ENCODE measurements at regions not wholly inside any gene's neighbourhood (a gene's known extent, or its start where the extent isn't known, plus 50 kb on each side); places are given as distances from the start of the nearest gene placed in this dataset.

- no peaks in the 10 kb centered on the region for H3K4me1 ChIP-seq (ENCODE audit: control insufficient read depth, insufficient read depth, low read length)
- no peak overlapping the region for H3K4me3 ChIP-seq (ENCODE audit: low read length)
- peaks cover 3% of the 10 kb centered on the region for H3K9me3 ChIP-seq (replicated peaks; ENCODE audit: low read length)
- H3K4me2 ChIP-seq (ENCODE audit: low read length) = no peak overlapping the region
- H3K9ac ChIP-seq (ENCODE audit: low read depth, low read length) = no peak overlapping the region
- no peaks in the 10 kb centered on the region for H3K36me3 ChIP-seq (ENCODE audit: insufficient read depth, low read length)
- no peaks in the 10 kb centered on the region for H3K27me3 ChIP-seq (ENCODE audit: control insufficient read depth, insufficient read depth, low read length)
Observed at GRCh38 chr3:76011121-76011520, 225.8 kb upstream of the ZNF717 start.

GRCh38 chr3:76015496-76015895 is 230.1 kb upstream of the ZNF717 start:
- H3K9me3 ChIP-seq (replicated peaks; ENCODE audit: low read length) = peaks cover 9% of the 10 kb centered on the region
- no peaks in the 10 kb centered on the region for H3K36me3 ChIP-seq (ENCODE audit: insufficient read depth, low read length)
- H3K4me3 ChIP-seq (ENCODE audit: low read length) = no peak overlapping the region

GRCh38 chr3:76016111-76016510 is 230.8 kb upstream of the ZNF717 start:
- Histone ChIP-seq H3K9ac (ENCODE audit: low read depth, low read length) (no peak overlapping the region), H3K4me3 (ENCODE audit: low read length) (no peak overlapping the region), H3K4me2 (ENCODE audit: low read length) (no peak overlapping the region), H3K36me3 (ENCODE audit: insufficient read depth, low read length) (no peaks in the 10 kb centered on the region), H3K9me3 (replicated peaks; ENCODE audit: low read length) (peaks cover 9% of the 10 kb centered on the region), H3K4me1 (ENCODE audit: control insufficient read depth, insufficient read depth, low read length) (no peaks in the 10 kb centered on the region), H3K27me3 (ENCODE audit: control insufficient read depth, insufficient read depth, low read length) (no peaks in the 10 kb centered on the region)

More at GRCh38 chr3:76015496-76015895, 230.1 kb upstream of the ZNF717 start:
- Histone ChIP-seq H3K4me1 (ENCODE audit: control insufficient read depth, insufficient read depth, low read length) (no peaks in the 10 kb centered on the region), H3K4me2 (ENCODE audit: low read length) (no peak overlapping the region), H3K27me3 (ENCODE audit: control insufficient read depth, insufficient read depth, low read length) (no peaks in the 10 kb centered on the region), H3K9ac (ENCODE audit: low read depth, low read length) (no peak overlapping the region)

- H3K9ac ChIP-seq (ENCODE audit: low read depth, low read length) = no peak overlapping the region
- H3K9me3 ChIP-seq (replicated peaks; ENCODE audit: low read length) = peaks cover 9% of the 10 kb centered on the region
- H3K4me2 ChIP-seq (ENCODE audit: low read length) = no peak overlapping the region
- H3K27me3 ChIP-seq (ENCODE audit: control insufficient read depth, insufficient read depth, low read length) = no peaks in the 10 kb centered on the region
- H3K4me1 ChIP-seq (ENCODE audit: control insufficient read depth, insufficient read depth, low read length) = peaks cover 3% of the 10 kb centered on the region
- no peak overlapping the region for H3K4me3 ChIP-seq (ENCODE audit: low read length)
- no peaks in the 10 kb centered on the region for H3K36me3 ChIP-seq (ENCODE audit: insufficient read depth, low read length)
Observed at GRCh38 chr3:76016769-76017439, 231.6 kb upstream of the ZNF717 start.

- Histone ChIP-seq H3K9ac (ENCODE audit: low read depth, low read length) (no peak overlapping the region), H3K4me2 (ENCODE audit: low read length) (no peak overlapping the region), H3K36me3 (ENCODE audit: insufficient read depth, low read length) (no peaks in the 10 kb centered on the region), H3K4me1 (ENCODE audit: control insufficient read depth, insufficient read depth, low read length) (peaks cover 13% of the 10 kb centered on the region), H3K27me3 (ENCODE audit: control insufficient read depth, insufficient read depth, low read length) (no peaks in the 10 kb centered on the region), H3K4me3 (ENCODE audit: low read length) (no peak overlapping the region), H3K9me3 (replicated peaks; ENCODE audit: low read length) (peaks cover 5% of the 10 kb centered on the region)
Observed at GRCh38 chr3:76021376-76021775, 236.0 kb upstream of the ZNF717 start.

GRCh38 chr3:76024640-76025039 is 239.3 kb upstream of the ZNF717 start:
- Histone ChIP-seq H3K27me3 (ENCODE audit: control insufficient read depth, insufficient read depth, low read length) (no peaks in the 10 kb centered on the region), H3K9ac (ENCODE audit: low read depth, low read length) (no peak overlapping the region), H3K9me3 (replicated peaks; ENCODE audit: low read length) (no peaks in the 10 kb centered on the region), H3K36me3 (ENCODE audit: insufficient read depth, low read length) (no peaks in the 10 kb centered on the region), H3K4me3 (ENCODE audit: low read length) (no peak overlapping the region), H3K4me1 (ENCODE audit: control insufficient read depth, insufficient read depth, low read length) (peaks cover 21% of the 10 kb centered on the region), H3K4me2 (ENCODE audit: low read length) (no peak overlapping the region)

- no peak overlapping the region for H3K4me3 ChIP-seq (ENCODE audit: low read length)
- no peak overlapping the region for H3K9ac ChIP-seq (ENCODE audit: low read depth, low read length)
- peaks cover 21% of the 10 kb centered on the region for H3K4me1 ChIP-seq (ENCODE audit: control insufficient read depth, insufficient read depth, low read length)
- H3K27me3 ChIP-seq (ENCODE audit: control insufficient read depth, insufficient read depth, low read length) = no peaks in the 10 kb centered on the region
- H3K36me3 ChIP-seq (ENCODE audit: insufficient read depth, low read length) = no peaks in the 10 kb centered on the region
- no peak overlapping the region for H3K4me2 ChIP-seq (ENCODE audit: low read length)
- no peaks in the 10 kb centered on the region for H3K9me3 ChIP-seq (replicated peaks; ENCODE audit: low read length)
Observed at GRCh38 chr3:76025561-76025960, 240.2 kb upstream of the ZNF717 start.

GRCh38 chr3:76026379-76026778 is 241.0 kb upstream of the ZNF717 start:
- H3K4me2 ChIP-seq (ENCODE audit: low read length) = no peak overlapping the region
- H3K9ac ChIP-seq (ENCODE audit: low read depth, low read length) = no peak overlapping the region
- H3K36me3 ChIP-seq (ENCODE audit: insufficient read depth, low read length) = no peaks in the 10 kb centered on the region
- H3K4me3 ChIP-seq (ENCODE audit: low read length) = no peak overlapping the region
- H3K27me3 ChIP-seq (ENCODE audit: control insufficient read depth, insufficient read depth, low read length) = no peaks in the 10 kb centered on the region
- H3K9me3 ChIP-seq (replicated peaks; ENCODE audit: low read length) = no peaks in the 10 kb centered on the region
- peaks cover 21% of the 10 kb centered on the region for H3K4me1 ChIP-seq (ENCODE audit: control insufficient read depth, insufficient read depth, low read length)

- Histone ChIP-seq H3K27me3 (ENCODE audit: control insufficient read depth, insufficient read depth, low read length) (no peaks in the 10 kb centered on the region), H3K9ac (ENCODE audit: low read depth, low read length) (no peak overlapping the region), H3K4me2 (ENCODE audit: low read length) (no peak overlapping the region), H3K9me3 (replicated peaks; ENCODE audit: low read length) (no peaks in the 10 kb centered on the region), H3K4me3 (ENCODE audit: low read length) (no peak overlapping the region), H3K4me1 (ENCODE audit: control insufficient read depth, insufficient read depth, low read length) (peaks cover 18% of the 10 kb centered on the region), H3K36me3 (ENCODE audit: insufficient read depth, low read length) (no peaks in the 10 kb centered on the region)
Observed at GRCh38 chr3:76028774-76029173, 243.4 kb upstream of the ZNF717 start.

GRCh38 chr3:76034649-76035048 is 249.3 kb upstream of the ZNF717 start:
- Histone ChIP-seq H3K4me2 (ENCODE audit: low read length) (no peak overlapping the region), H3K9me3 (replicated peaks; ENCODE audit: low read length) (no peaks in the 10 kb centered on the region), H3K4me1 (ENCODE audit: control insufficient read depth, insufficient read depth, low read length) (peaks cover 13% of the 10 kb centered on the region), H3K4me3 (ENCODE audit: low read length) (no peak overlapping the region), H3K36me3 (ENCODE audit: insufficient read depth, low read length) (no peaks in the 10 kb centered on the region), H3K9ac (ENCODE audit: low read depth, low read length) (no peak overlapping the region), H3K27me3 (ENCODE audit: control insufficient read depth, insufficient read depth, low read length) (no peaks in the 10 kb centered on the region)

GRCh38 chr3:76035117-76035516 is 249.8 kb upstream of the ZNF717 start:
- no peaks in the 10 kb centered on the region for H3K9me3 ChIP-seq (replicated peaks; ENCODE audit: low read length)
- H3K9ac ChIP-seq (ENCODE audit: low read depth, low read length) = no peak overlapping the region
- H3K4me2 ChIP-seq (ENCODE audit: low read length) = no peak overlapping the region
- no peaks in the 10 kb centered on the region for H3K36me3 ChIP-seq (ENCODE audit: insufficient read depth, low read length)
- H3K4me3 ChIP-seq (ENCODE audit: low read length) = no peak overlapping the region
- no peaks in the 10 kb centered on the region for H3K27me3 ChIP-seq (ENCODE audit: control insufficient read depth, insufficient read depth, low read length)
- peaks cover 16% of the 10 kb centered on the region for H3K4me1 ChIP-seq (ENCODE audit: control insufficient read depth, insufficient read depth, low read length)

- Histone ChIP-seq H3K4me3 (ENCODE audit: low read length) (no peak overlapping the region), H3K9me3 (replicated peaks; ENCODE audit: low read length) (no peaks in the 10 kb centered on the region), H3K4me1 (ENCODE audit: control insufficient read depth, insufficient read depth, low read length) (peaks cover 20% of the 10 kb centered on the region), H3K4me2 (ENCODE audit: low read length) (no peak overlapping the region), H3K27me3 (ENCODE audit: control insufficient read depth, insufficient read depth, low read length) (no peaks in the 10 kb centered on the region), H3K36me3 (ENCODE audit: insufficient read depth, low read length) (no peaks in the 10 kb centered on the region), H3K9ac (ENCODE audit: low read depth, low read length) (no peak overlapping the region)
Observed at GRCh38 chr3:76038949-76039348, 253.6 kb upstream of the ZNF717 start.
